ENCODE measurements at regions not wholly inside any gene's neighbourhood (a gene's known extent, or its start where the extent isn't known, plus 50 kb on each side); places are given as distances from the start of the nearest gene placed in this dataset.

DNA sequence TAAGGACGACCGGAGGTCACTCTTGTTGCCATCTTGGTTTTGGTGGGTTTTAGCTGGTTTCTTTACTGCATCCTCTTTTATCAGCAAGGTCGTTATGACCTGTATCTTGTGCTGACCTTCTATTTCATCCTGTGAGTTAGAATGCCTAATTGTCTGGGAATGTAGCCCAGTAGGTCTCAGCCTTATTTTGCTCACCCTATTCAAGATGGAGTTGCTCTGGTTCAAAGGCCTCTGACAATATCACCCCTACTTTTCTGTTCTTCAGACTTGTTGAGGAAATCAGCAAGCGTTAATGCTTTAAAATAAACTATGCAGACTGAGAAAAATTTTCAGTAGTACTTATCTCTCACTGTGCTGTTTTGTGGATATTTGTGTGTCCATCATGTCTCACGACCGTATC is 92.6 kb downstream of the MTRR start:
- TF ChIP-seq CTCF (IDR thresholded peaks at IDR 0.05) (no peak), POLR2AphosphoS5 (IDR thresholded peaks at IDR 0.05) (no peak)
